Central memory CD4-positive, alpha-beta T cell (primary cell): ENCODE measurements at regions not wholly inside any gene's neighbourhood (a gene's known extent, or its start where the extent isn't known, plus 50 kb on each side); places are given as distances from the start of the nearest gene placed in this dataset.
"Not testable (repeated sequence)": the region's sequence is repeated elsewhere in the genome, so short reads cannot be mapped to it uniquely, and the experiment has no call there.

Experiments
- DNase-seq: peaks from one replicate; pipeline ENCODE4 v3.0.0; 2022

- DNase-seq: no peak
These were observed 189.8 kb upstream of the SALL3 start for GRCh38 chr18:78789850-78790249.

GRCh38 chr18:78790511-78790910 is 189.1 kb upstream of the SALL3 start:
- no peak for DNase-seq

GRCh38 chr18:78790960-78791359 is 188.7 kb upstream of the SALL3 start:
- DNase-seq: no peak

GRCh38 chr18:78792094-78792493 is 187.5 kb upstream of the SALL3 start:
- DNase-seq: no peak

GRCh38 chr18:78792736-78793135 is 186.9 kb upstream of the SALL3 start:
- no peak for DNase-seq

GRCh38 chr18:78793313-78794070 is 186.1 kb upstream of the SALL3 start:
- no peak for DNase-seq

GRCh38 chr18:78794071-78794430 is 185.6 kb upstream of the SALL3 start:
- no peak for DNase-seq

- DNase-seq: no peak
These were observed 182.7 kb upstream of the SALL3 start for GRCh38 chr18:78796693-78797455.

GRCh38 chr18:78797499-78797898 is 182.1 kb upstream of the SALL3 start:
- DNase-seq: no peak

- DNase-seq: no peak
These were observed 181.0 kb upstream of the SALL3 start for GRCh38 chr18:78798402-78799175.

- no peak for DNase-seq
These were observed 180.1 kb upstream of the SALL3 start for GRCh38 chr18:78799382-78800089.

GRCh38 chr18:78800102-78800851 is 179.3 kb upstream of the SALL3 start:
- DNase-seq: not testable (repeated sequence)

GRCh38 chr18:78801011-78801410 is 178.6 kb upstream of the SALL3 start:
- no peak for DNase-seq

GRCh38 chr18:78803104-78803503 is 176.5 kb upstream of the SALL3 start:
- DNase-seq: no peak

- no peak for DNase-seq
These were observed 175.2 kb upstream of the SALL3 start for GRCh38 chr18:78804206-78805030.

GRCh38 chr18:78805840-78806239 is 173.8 kb upstream of the SALL3 start:
- no peak for DNase-seq

GRCh38 chr18:78807668-78808067 is 171.9 kb upstream of the SALL3 start:
- no peak for DNase-seq

GRCh38 chr18:78809845-78810244 is 169.8 kb upstream of the SALL3 start:
- no peak for DNase-seq

- DNase-seq: no peak
These were observed 168.9 kb upstream of the SALL3 start for GRCh38 chr18:78810706-78811105.

GRCh38 chr18:78812067-78812466 is 167.6 kb upstream of the SALL3 start:
- no peak for DNase-seq

GRCh38 chr18:78813156-78813555 is 166.5 kb upstream of the SALL3 start:
- no peak for DNase-seq
